Testis (tissue), 2 donors: ENCODE measurements at regions not wholly inside any gene's neighbourhood (a gene's known extent, or its start where the extent isn't known, plus 50 kb on each side); places are given as distances from the start of the nearest gene placed in this dataset.

Experiments
- POLR2A ChIP-seq: fragments of 450-650 bp; IDR thresholded peaks from one replicate; pipeline ENCODE4 v1.6.1; 2017; ENCODE audit warnings: antibody characterized with exemption, mild to moderate bottlenecking, moderate library complexity
- TF ChIP-seq, protein P1 (sequence below), 3 experiments: fragments of 450-650 bp in 2 of 3; fragments of 200-600 bp in 1 of 3; sonication (generic) in 1 of 3; IDR thresholded peaks; one replicate each; pipeline ENCODE4 v1.5.1; 2016 to 2019; ENCODE audit warnings: antibody characterized with exemption in 3 of 3, mild to moderate bottlenecking in 2 of 3, moderate library complexity in 1 of 3

DNA sequence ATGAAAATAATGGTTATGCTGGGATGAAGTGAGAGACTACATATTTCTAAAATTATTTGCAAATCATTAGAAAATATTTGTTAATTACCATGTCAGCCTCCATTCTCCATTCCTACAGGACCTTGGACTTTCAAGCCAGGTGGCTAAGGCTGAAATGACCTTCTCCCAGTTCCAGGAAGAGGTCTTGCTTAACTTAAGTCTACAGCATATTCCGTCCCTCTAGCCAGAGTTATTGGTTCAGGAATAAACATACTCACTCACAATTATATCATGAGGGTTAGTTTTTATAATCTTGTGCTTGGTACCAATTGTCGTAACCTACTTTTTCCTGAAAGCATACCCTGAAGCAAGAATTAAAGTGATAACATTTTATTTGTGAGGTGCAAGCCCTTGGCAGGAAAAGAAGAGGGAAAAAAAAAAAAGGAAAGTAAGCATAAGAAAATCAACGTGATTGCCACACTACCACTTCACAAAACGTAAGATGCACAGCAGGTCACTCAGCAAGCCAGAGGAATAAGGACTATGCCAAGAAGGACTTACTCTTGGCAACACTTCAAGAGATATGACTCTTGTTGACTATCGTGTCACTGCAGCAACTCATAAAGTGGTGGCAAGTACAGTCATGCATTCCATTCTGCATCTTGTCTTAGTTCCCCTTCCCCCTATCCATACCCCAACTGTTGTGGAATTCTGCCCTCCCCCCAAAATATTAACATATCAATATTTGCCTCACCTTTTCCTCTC is 479.1 kb downstream of the MBD2 start:
- TF ChIP-seq, protein P1, sequence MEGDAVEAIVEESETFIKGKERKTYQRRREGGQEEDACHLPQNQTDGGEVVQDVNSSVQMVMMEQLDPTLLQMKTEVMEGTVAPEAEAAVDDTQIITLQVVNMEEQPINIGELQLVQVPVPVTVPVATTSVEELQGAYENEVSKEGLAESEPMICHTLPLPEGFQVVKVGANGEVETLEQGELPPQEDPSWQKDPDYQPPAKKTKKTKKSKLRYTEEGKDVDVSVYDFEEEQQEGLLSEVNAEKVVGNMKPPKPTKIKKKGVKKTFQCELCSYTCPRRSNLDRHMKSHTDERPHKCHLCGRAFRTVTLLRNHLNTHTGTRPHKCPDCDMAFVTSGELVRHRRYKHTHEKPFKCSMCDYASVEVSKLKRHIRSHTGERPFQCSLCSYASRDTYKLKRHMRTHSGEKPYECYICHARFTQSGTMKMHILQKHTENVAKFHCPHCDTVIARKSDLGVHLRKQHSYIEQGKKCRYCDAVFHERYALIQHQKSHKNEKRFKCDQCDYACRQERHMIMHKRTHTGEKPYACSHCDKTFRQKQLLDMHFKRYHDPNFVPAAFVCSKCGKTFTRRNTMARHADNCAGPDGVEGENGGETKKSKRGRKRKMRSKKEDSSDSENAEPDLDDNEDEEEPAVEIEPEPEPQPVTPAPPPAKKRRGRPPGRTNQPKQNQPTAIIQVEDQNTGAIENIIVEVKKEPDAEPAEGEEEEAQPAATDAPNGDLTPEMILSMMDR (IDR thresholded peaks at IDR 0.05) = no peak
- no peak for TF ChIP-seq POLR2A
